Esophagus squamous epithelium (tissue), 5 donors: ENCODE measurements at regions not wholly inside any gene's neighbourhood (a gene's known extent, or its start where the extent isn't known, plus 50 kb on each side); places are given as distances from the start of the nearest gene placed in this dataset.

Source experiments
- DNase-seq: peaks from one replicate; lab custom pipeline; 2025; lab: John Stamatoyannopoulos, UW
- H3K27ac ChIP-seq, 4 donors: fragments of 200-600 bp; sonication (generic); one replicate each; pipeline ENCODE4 v1.5.1; 2016 to 2019; ENCODE audit warnings: mild to moderate bottlenecking in 1 of 4
- H3K27me3 ChIP-seq, 4 donors: fragments of 200-600 bp; sonication (generic); 1 replicate in 3 of 4; 2 replicates in 1 of 4; pipeline versions ENCODE4 v1.5.1 to v1.6.0; 2017 to 2021; ENCODE audit warnings: antibody characterized with exemption in 1 of 4
- H3K36me3 ChIP-seq, 3 donors: fragments of 200-600 bp; sonication (generic); one replicate each; pipeline ENCODE4 v1.5.1; 2016 to 2019
- H3K4me1 ChIP-seq, 3 donors: fragments of 200-600 bp; sonication (generic); one replicate each; pipeline ENCODE4 v1.5.1; 2017 to 2019
- H3K4me3 ChIP-seq, 4 donors: fragments of 200-600 bp; sonication (generic); 1 replicate in 3 of 4; 2 replicates in 1 of 4; pipeline ENCODE4 v1.5.1; 2016 to 2019; ENCODE audit warnings: mild to moderate bottlenecking in 2 of 4, moderate library complexity in 1 of 4
- H3K9me3 ChIP-seq, 3 donors: fragments of 200-600 bp; sonication (generic); one replicate each; pipeline ENCODE4 v1.5.1; 2016 to 2019
- POLR2A ChIP-seq, 4 donors: fragments of 450-650 bp; IDR thresholded peaks; one replicate each; pipeline ENCODE4 v1.6.1; 2017; ENCODE audit warnings: antibody characterized with exemption in 4 of 4, mild to moderate bottlenecking in 4 of 4, moderate library complexity in 3 of 4
- WGBS, 2 donors: methylation state at CpG; one replicate each; pipeline ENCODE4 v1.1.5; 2018; 5-methylcytosine and 5-hydroxymethylcytosine counted together
- intact Hi-C: fragments of 100-400 bp; cut with DNase I; formaldehyde crosslinking; loops from one replicate; pipeline ENCODE4 v1.15.0; 2022
- TF ChIP-seq, protein P1 (sequence below), 6 experiments: fragments of 450-650 bp in 4 of 6; fragments of 200-600 bp in 2 of 6; sonication (generic) in 2 of 6; IDR thresholded peaks; one replicate each; pipeline ENCODE4 v1.5.1; 2016 to 2019; ENCODE audit warnings: antibody characterized with exemption in 6 of 6, mild to moderate bottlenecking in 4 of 6, moderate library complexity in 4 of 6
- donor health status: DM: yes; HTN: yes; CAD: no.

- no peaks in the 10 kb centered on the region for H3K36me3 ChIP-seq
- H3K4me3 ChIP-seq = no peak overlapping the region
- 54 to 63% methylated on average over 3 of the region's 3 CpGs for WGBS, 2 donors
- H3K9me3 ChIP-seq = peaks cover 0 to 5% (median 0%) of the 10 kb centered on the region in 3 donors
- TF ChIP-seq, protein P1, sequence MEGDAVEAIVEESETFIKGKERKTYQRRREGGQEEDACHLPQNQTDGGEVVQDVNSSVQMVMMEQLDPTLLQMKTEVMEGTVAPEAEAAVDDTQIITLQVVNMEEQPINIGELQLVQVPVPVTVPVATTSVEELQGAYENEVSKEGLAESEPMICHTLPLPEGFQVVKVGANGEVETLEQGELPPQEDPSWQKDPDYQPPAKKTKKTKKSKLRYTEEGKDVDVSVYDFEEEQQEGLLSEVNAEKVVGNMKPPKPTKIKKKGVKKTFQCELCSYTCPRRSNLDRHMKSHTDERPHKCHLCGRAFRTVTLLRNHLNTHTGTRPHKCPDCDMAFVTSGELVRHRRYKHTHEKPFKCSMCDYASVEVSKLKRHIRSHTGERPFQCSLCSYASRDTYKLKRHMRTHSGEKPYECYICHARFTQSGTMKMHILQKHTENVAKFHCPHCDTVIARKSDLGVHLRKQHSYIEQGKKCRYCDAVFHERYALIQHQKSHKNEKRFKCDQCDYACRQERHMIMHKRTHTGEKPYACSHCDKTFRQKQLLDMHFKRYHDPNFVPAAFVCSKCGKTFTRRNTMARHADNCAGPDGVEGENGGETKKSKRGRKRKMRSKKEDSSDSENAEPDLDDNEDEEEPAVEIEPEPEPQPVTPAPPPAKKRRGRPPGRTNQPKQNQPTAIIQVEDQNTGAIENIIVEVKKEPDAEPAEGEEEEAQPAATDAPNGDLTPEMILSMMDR (IDR thresholded peaks at IDR 0.05) = no peak
- TF ChIP-seq POLR2A (IDR thresholded peaks at IDR 0.05) = no peak
- intact Hi-C loops = no loop called here
- no peak overlapping the region for H3K27ac ChIP-seq
- no peak for DNase-seq
- no peaks in the 10 kb centered on the region for H3K27me3 ChIP-seq
- H3K4me1 ChIP-seq = no peaks in the 10 kb centered on the region
These were observed 614.3 kb upstream of the MIS18BP1 start for GRCh38 chr14:45867046-45867894.

DNA sequence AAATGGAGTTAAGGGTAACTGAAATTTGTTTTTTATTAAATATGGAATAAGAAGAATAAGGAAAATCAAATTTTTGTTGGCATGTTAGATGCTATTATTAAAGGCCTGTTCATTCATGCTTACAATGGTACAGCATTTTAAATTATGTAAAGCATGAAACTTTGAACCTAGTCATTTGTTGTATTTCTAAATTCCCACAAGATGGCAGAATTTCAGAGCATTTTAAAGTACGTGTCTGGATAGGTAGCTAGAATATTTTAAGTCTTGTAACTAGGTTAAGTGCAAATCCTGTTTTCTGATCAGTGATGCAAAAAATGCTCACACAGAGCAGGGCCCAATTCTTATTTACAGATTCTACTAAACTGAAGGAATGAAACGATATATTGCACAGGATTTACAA, 585.6 kb upstream of the MIS18BP1 start:
- Histone ChIP-seq H3K36me3 (no peaks in the 10 kb centered on the region), H3K4me1 (no peaks in the 10 kb centered on the region), H3K4me3 (no peak overlapping the region), H3K27ac (no peak overlapping the region), H3K9me3 (no peaks in the 10 kb centered on the region), H3K27me3 (no peaks in the 10 kb centered on the region)
- DNase-seq = no peak
- TF ChIP-seq POLR2A (IDR thresholded peaks at IDR 0.05) = no peak
- TF ChIP-seq, protein P1 (IDR thresholded peaks at IDR 0.05) = peak in 2 of 6 experiments; percentile 16 to 36
- 23 to 25% methylated on average over 2 of the region's 2 CpGs for WGBS, 2 donors
- intact Hi-C loops = no loop called here

- WGBS, 2 donors = 84 to 100% methylated on average over 2 of the region's 2 CpGs
- intact Hi-C loops = no loop called here
- no peak for DNase-seq
- no peaks in the 10 kb centered on the region for H3K9me3 ChIP-seq
- no peak overlapping the region for H3K27ac ChIP-seq
- H3K4me3 ChIP-seq = no peak overlapping the region
- no peaks in the 10 kb centered on the region for H3K36me3 ChIP-seq
- H3K4me1 ChIP-seq = no peaks in the 10 kb centered on the region
- H3K27me3 ChIP-seq = no peaks in the 10 kb centered on the region
- TF ChIP-seq, protein P1 (IDR thresholded peaks at IDR 0.05) = peak in 1 of 6 experiments; percentile 32
- TF ChIP-seq POLR2A (IDR thresholded peaks at IDR 0.05) = no peak
These were observed 566.1 kb upstream of the MIS18BP1 start for GRCh38 chr14:45819107-45819506.

DNA sequence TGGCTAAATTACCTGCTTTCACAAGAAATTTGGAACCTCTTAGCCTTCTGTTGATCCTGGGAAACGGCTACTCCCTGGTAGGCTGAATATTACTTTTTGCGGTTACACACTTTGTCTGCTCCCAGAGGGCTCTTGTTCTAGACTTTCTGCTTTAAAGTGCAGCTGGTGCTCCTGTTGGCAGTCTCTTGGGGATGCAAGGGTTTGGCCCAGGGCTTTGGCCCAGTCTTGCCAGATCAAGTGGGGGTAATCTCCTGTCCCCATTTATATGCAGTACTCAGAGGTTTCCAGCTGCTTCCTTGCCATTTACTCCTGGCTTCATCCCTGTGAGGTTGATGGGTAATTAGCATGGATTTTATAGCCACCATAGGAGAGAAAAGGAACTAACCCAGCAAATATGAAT, 558.2 kb upstream of the MIS18BP1 start:
- Histone ChIP-seq H3K9me3 (no peaks in the 10 kb centered on the region), H3K4me3 (no peak overlapping the region), H3K36me3 (no peaks in the 10 kb centered on the region), H3K4me1 (peaks cover 0 to 12% (median 4%) of the 10 kb centered on the region in 3 donors), H3K27ac (no peak overlapping the region), H3K27me3 (no peaks in the 10 kb centered on the region)
- no peak for DNase-seq
- WGBS, 2 donors = 72 to 80% methylated on average over 2 of the region's 2 CpGs
- TF ChIP-seq, protein P1 (IDR thresholded peaks at IDR 0.05) = no peak
- TF ChIP-seq POLR2A (IDR thresholded peaks at IDR 0.05) = no peak
- intact Hi-C loops = no loop called here

DNA sequence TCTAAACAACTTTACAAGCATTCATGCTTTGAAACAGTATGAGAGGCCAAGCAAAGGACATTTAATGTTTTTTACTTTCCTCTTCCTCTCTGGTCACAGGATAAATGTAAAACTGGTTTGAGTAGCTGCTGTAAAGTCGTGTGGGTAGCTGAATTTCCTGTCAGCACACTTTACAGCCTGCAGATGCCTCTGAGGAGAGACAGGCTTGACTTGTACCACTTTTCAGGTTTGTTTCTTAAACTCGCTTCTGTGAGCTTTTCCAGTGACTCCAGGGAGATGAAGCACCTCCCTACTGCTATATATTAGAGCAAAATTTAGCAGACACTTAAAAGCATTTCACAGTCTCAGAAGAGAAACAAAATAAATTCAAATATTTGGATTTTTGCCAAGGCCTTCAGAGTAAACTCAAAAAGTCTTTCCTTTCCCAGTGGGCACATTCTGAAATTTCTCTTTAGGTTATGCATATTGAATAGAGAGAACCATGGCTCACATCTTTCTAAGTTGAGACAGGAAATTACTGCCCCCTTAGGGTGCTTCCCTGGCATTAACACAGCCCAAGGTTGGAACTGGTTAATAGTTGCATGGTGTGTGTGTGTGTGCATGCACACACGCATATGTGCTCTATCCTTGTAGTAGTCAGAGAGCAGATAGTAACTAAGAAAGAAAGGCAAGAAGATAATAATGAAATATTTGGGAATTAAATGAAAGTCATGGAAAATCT, 557.3 kb upstream of the MIS18BP1 start:
- Histone ChIP-seq H3K4me3 (no peak overlapping the region), H3K4me1 (peaks cover 0 to 12% (median 4%) of the 10 kb centered on the region in 3 donors), H3K27me3 (no peaks in the 10 kb centered on the region), H3K27ac (no peak overlapping the region), H3K36me3 (no peaks in the 10 kb centered on the region), H3K9me3 (no peaks in the 10 kb centered on the region)
- 19 to 26% methylated on average over 3 of the region's 3 CpGs for WGBS, 2 donors
- no peak for TF ChIP-seq POLR2A (IDR thresholded peaks at IDR 0.05)
- TF ChIP-seq, protein P1 (IDR thresholded peaks at IDR 0.05) = peak in 2 of 6 experiments; percentile 6 to 39
- DNase-seq = no peak
- intact Hi-C loops = no loop called here
